Peyer's patch (tissue), 4 donors: ENCODE measurements at regions not wholly inside any gene's neighbourhood (a gene's known extent, or its start where the extent isn't known, plus 50 kb on each side); places are given as distances from the start of the nearest gene placed in this dataset.

ENCODE experiments used
- CTCF ChIP-seq, 6 experiments: fragments of 450-650 bp in 4 of 6; fragments of 200-600 bp in 2 of 6; sonication (generic) in 1 of 6; IDR thresholded peaks; one replicate each; pipeline ENCODE4 v1.5.1; 2017 to 2019; ENCODE audit warnings: antibody characterized with exemption in 6 of 6, mild to moderate bottlenecking in 3 of 6, moderate library complexity in 1 of 6
- POLR2A ChIP-seq, 2 donors: fragments of 450-650 bp; IDR thresholded peaks; one replicate each; pipeline ENCODE4 v1.5.1; 2017; ENCODE audit warnings: antibody characterized with exemption in 2 of 2, mild to moderate bottlenecking in 2 of 2, moderate library complexity in 2 of 2

DNA sequence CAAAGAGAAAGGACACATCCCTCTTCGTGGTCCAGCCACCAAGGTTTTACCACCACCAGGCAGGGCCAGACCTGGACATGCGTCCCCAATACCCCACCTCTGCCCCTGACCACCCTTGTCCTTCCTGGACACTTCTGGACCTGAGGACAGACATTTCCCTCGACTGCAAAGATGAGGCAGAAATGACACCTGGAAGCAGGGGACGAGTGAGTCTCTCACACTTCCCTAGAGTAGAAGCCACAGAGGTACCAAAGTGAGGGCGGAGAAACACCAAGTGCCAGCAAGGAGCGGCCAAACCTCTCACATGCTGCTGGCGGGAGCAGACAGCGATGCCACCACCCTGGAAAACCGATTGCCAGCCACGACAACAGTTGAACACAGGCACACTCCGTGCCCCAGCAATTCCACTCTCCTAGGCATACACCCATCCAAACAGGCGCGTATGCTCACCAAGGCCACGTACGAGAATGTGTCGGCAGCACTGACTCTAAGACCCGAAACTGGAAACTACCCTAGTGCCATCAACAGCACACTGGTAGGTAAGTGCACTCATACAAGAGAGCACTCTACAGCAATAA, 207.0 kb upstream of the NSMCE3 start:
- TF ChIP-seq CTCF (IDR thresholded peaks at IDR 0.05) (no peak), POLR2A (IDR thresholded peaks at IDR 0.05) (no peak)
